ENCODE measurements at regions not wholly inside any gene's neighbourhood (a gene's known extent, or its start where the extent isn't known, plus 50 kb on each side); places are given as distances from the start of the nearest gene placed in this dataset.

- H3K4me1 ChIP-seq (ENCODE audit: insufficient read depth, low read length): no peaks in the 10 kb centered on the region
- DNase-seq: no peak
- no peak overlapping the region for H4K8ac ChIP-seq (replicated peaks; ENCODE audit: insufficient read length, low read depth, low read length)
- H3K79me1 ChIP-seq (ENCODE audit: insufficient read depth, low read depth, low read length, poor library complexity, severe bottlenecking): no peaks in the 10 kb centered on the region
- WGBS (ENCODE audit: extremely low coverage, insufficient read length, low lambda C conversion rate): no CpG with 5 or more reads among the region's 1 CpG
- H3K23ac ChIP-seq (ENCODE audit: insufficient read length, low read depth, low read length): no peak overlapping the region
- no peaks in the 10 kb centered on the region for H3K9me3 ChIP-seq (ENCODE audit: control insufficient read depth, low read depth, low read length)
- H3K4me2 ChIP-seq (ENCODE audit: insufficient read depth, insufficient read length, low read length): no peak overlapping the region
- no peak overlapping the region for H3K18ac ChIP-seq (ENCODE audit: insufficient read length, low read depth, low read length)
- no peak overlapping the region for H3K9ac ChIP-seq (ENCODE audit: extremely low read depth, insufficient read length, low read length)
- no peaks in the 10 kb centered on the region for H3K23me2 ChIP-seq (ENCODE audit: insufficient read length, low read depth, low read length, poor library complexity, severe bottlenecking)
- H2AFZ ChIP-seq (ENCODE audit: low read length): no peak overlapping the region
- no peak overlapping the region for H3T11ph ChIP-seq (ENCODE audit: low read length)
- H3K4ac ChIP-seq (ENCODE audit: low read depth, low read length): no peak overlapping the region
- H4K5ac ChIP-seq (ENCODE audit: insufficient read length, low read depth, low read length): no peak overlapping the region
- no peak overlapping the region for H3K27ac ChIP-seq (ENCODE audit: insufficient read length, low read depth, low read length)
- H2BK20ac ChIP-seq (ENCODE audit: low read depth, low read length, poor library complexity, severe bottlenecking): no peak overlapping the region
- no peaks in the 10 kb centered on the region for H3K27me3 Mint-ChIP-seq (ENCODE audit: low read depth)
- H3K27ac Mint-ChIP-seq: no peak overlapping the region
- H3K36me3 Mint-ChIP-seq (ENCODE audit: insufficient read depth in 1 of 3, low read depth in 3 of 3): no peaks in the 10 kb centered on the region; a peak in 1 of 7 replicates
- no peak overlapping the region for H4K91ac ChIP-seq (ENCODE audit: insufficient read length, low read depth, low read length)
- H3K9me3 Mint-ChIP-seq: no peaks in the 10 kb centered on the region; a peak in 1 of 5 replicates
- H3K56ac ChIP-seq (ENCODE audit: insufficient read length, low read depth, low read length): no peak overlapping the region
- H2BK15ac ChIP-seq (ENCODE audit: low read depth, low read length): no peak overlapping the region
- no peak overlapping the region for H3K14ac ChIP-seq (ENCODE audit: insufficient read depth, low read length)
- H2BK12ac ChIP-seq (ENCODE audit: insufficient read length, low read depth, low read length): no peak overlapping the region
- H2AK5ac ChIP-seq (ENCODE audit: insufficient read length, low read length): no peak overlapping the region
- no peaks in the 10 kb centered on the region for H4K20me1 ChIP-seq (ENCODE audit: control insufficient read depth, insufficient read depth, insufficient read length)
- no peak for TF ChIP-seq CTCF (conservative IDR thresholded peaks at IDR 0.05)
- no peak overlapping the region for H2BK5ac ChIP-seq (ENCODE audit: insufficient read length, low read length)
- no peak overlapping the region for H2BK120ac ChIP-seq (ENCODE audit: low read depth, low read length, poor library complexity, severe bottlenecking)
- H3K79me2 ChIP-seq (ENCODE audit: insufficient read depth, low read length): no peaks in the 10 kb centered on the region
- no peak overlapping the region for H3K4me3 Mint-ChIP-seq
- H3K27me3 ChIP-seq (ENCODE audit: insufficient read depth, low read length): no peaks in the 10 kb centered on the region
- H3K4me1 Mint-ChIP-seq: peaks cover 7 to 9% of the 10 kb centered on the region in 2 experiments
Observed at GRCh38 chr1:70688580-70688979, 277.5 kb downstream of the CTH start.

Data from H9 (cell line).